ENCODE measurements at regions not wholly inside any gene's neighbourhood (a gene's known extent, or its start where the extent isn't known, plus 50 kb on each side); places are given as distances from the start of the nearest gene placed in this dataset.

- TF ChIP-seq POLR2A (IDR thresholded peaks at IDR 0.05) (no peak), CTCF (IDR thresholded peaks at IDR 0.05) (no peak)
These were observed 351.9 kb upstream of the CELF2 start for GRCh38 chr10:10665750-10666149.
